OCI-LY1 (cell line): ENCODE measurements at regions not wholly inside any gene's neighbourhood (a gene's known extent, or its start where the extent isn't known, plus 50 kb on each side); places are given as distances from the start of the nearest gene placed in this dataset.

Experiments
- H2AFZ ChIP-seq: fragments of 200-600 bp; sonication (generic), shearing (Covaris generic); 2 replicates; pipeline ENCODE4 v1.6.0; 2014; ENCODE audit warnings: antibody characterized with exemption, mild to moderate bottlenecking, low read length
- H3F3A ChIP-seq: fragments of 200-600 bp; sonication (generic), shearing (Covaris generic); 2 replicates; pipeline ENCODE4 v1.6.0; 2014; ENCODE audit warnings: mild to moderate bottlenecking, antibody characterized with exemption, low read length, moderate library complexity; ENCODE audit not compliant: insufficient read depth
- H3K27ac ChIP-seq: fragments of 200-600 bp; sonication (generic); 2 replicates; pipeline ENCODE4 v1.5.1; 2014; ENCODE audit warnings: low read length, mixed run types, mild to moderate bottlenecking, low read depth; ENCODE audit not compliant: poor library complexity, severe bottlenecking
- H3K27me3 ChIP-seq: fragments of 200-600 bp; sonication (generic); 2 replicates; pipeline ENCODE4 v1.6.0; 2014; ENCODE audit warnings: antibody characterized with exemption, mild to moderate bottlenecking, low read length, moderate library complexity; ENCODE audit not compliant: insufficient read depth
- H3K36me3 ChIP-seq: fragments of 200-600 bp; sonication (generic); 2 replicates; pipeline ENCODE4 v1.6.1; 2014; ENCODE audit warnings: mild to moderate bottlenecking, antibody characterized with exemption, low read length, moderate library complexity, mixed read lengths; ENCODE audit not compliant: insufficient read depth
- H3K4me1 ChIP-seq: fragments of 200-600 bp; sonication (generic); 2 replicates; pipeline ENCODE4 v1.5.1; 2014; ENCODE audit warnings: mild to moderate bottlenecking, low read length, moderate library complexity; ENCODE audit not compliant: insufficient read depth, severe bottlenecking
- H3K4me2 ChIP-seq: fragments of 200-600 bp; sonication (generic), shearing (Covaris generic); 2 replicates; pipeline ENCODE4 v1.6.1; 2014; ENCODE audit warnings: low read length
- H3K4me3 ChIP-seq: fragments of 200-600 bp; sonication (generic); 2 replicates; pipeline ENCODE4 v1.5.1; 2014; ENCODE audit warnings: low read length, low read depth, mild to moderate bottlenecking, mixed read lengths; ENCODE audit not compliant: poor library complexity, severe bottlenecking
- H3K79me2 ChIP-seq: fragments of 200-600 bp; shearing (Covaris generic); 2 replicates; pipeline ENCODE4 v1.6.1; 2016; ENCODE audit warnings: mixed run types, low read length, mixed read lengths; ENCODE audit not compliant: insufficient read depth
- H3K9ac ChIP-seq: fragments of 200-600 bp; sonication (generic), shearing (Covaris generic); 2 replicates; pipeline ENCODE4 v1.6.1; 2014; ENCODE audit warnings: mild to moderate bottlenecking, low read length, mixed read lengths
- H3K9me2 ChIP-seq: fragments of 200-600 bp; sonication (generic), shearing (Covaris generic); 2 replicates; pipeline ENCODE4 v1.6.1; 2014; ENCODE audit warnings: low read depth, mild to moderate bottlenecking, low read length, mixed read lengths
- H3K9me3 ChIP-seq: fragments of 200-600 bp; shearing (Covaris generic); 2 replicates; pipeline ENCODE4 v1.6.1; 2014; ENCODE audit warnings: low read length, mixed read lengths
- H4K20me1 ChIP-seq: fragments of 200-600 bp; sonication (generic), shearing (Covaris generic); 2 replicates; pipeline ENCODE4 v1.6.0; 2016; ENCODE audit warnings: mild to moderate bottlenecking, low read length; ENCODE audit not compliant: insufficient read depth
- EZH2 ChIP-seq: fragments of 200-600 bp; sonication (generic), shearing (Covaris generic); IDR thresholded peaks from 2 replicates; pipeline ENCODE4 v1.8.0; 2017; ENCODE audit warnings: borderline replicate concordance, mixed run types, mild to moderate bottlenecking, antibody characterized with exemption, low read length, moderate library complexity, mixed read lengths
- TF ChIP-seq, protein P1 (sequence below): fragments of 200-600 bp; sonication (generic), shearing (Covaris generic); IDR thresholded peaks from 2 replicates; pipeline ENCODE4 v1.5.1; 2017; ENCODE audit warnings: mild to moderate bottlenecking, antibody characterized with exemption, low read length, moderate library complexity, mixed read lengths

- no peak overlapping the region for H3K9ac ChIP-seq
- peak overlapping the region; percentile 8 for H3K4me3 ChIP-seq
- H2AFZ ChIP-seq, result no peak overlapping the region
- no peak overlapping the region; the same call in 1 of the 2 replicates for H3K4me2 ChIP-seq
- H3F3A ChIP-seq, result no peaks in the 10 kb centered on the region
- no peaks in the 10 kb centered on the region for H3K79me2 ChIP-seq
- TF ChIP-seq, protein P1, sequence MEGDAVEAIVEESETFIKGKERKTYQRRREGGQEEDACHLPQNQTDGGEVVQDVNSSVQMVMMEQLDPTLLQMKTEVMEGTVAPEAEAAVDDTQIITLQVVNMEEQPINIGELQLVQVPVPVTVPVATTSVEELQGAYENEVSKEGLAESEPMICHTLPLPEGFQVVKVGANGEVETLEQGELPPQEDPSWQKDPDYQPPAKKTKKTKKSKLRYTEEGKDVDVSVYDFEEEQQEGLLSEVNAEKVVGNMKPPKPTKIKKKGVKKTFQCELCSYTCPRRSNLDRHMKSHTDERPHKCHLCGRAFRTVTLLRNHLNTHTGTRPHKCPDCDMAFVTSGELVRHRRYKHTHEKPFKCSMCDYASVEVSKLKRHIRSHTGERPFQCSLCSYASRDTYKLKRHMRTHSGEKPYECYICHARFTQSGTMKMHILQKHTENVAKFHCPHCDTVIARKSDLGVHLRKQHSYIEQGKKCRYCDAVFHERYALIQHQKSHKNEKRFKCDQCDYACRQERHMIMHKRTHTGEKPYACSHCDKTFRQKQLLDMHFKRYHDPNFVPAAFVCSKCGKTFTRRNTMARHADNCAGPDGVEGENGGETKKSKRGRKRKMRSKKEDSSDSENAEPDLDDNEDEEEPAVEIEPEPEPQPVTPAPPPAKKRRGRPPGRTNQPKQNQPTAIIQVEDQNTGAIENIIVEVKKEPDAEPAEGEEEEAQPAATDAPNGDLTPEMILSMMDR, result no peak
- no peak for TF ChIP-seq EZH2
- no peaks in the 10 kb centered on the region for H4K20me1 ChIP-seq
- no peaks in the 10 kb centered on the region for H3K27me3 ChIP-seq
- H3K27ac ChIP-seq, result no peak overlapping the region
- H3K9me2 ChIP-seq, result no peaks in the 10 kb centered on the region
- no peaks in the 10 kb centered on the region for H3K9me3 ChIP-seq
- H3K36me3 ChIP-seq, result no peaks in the 10 kb centered on the region
- no peaks in the 10 kb centered on the region for H3K4me1 ChIP-seq
Measured at GRCh38 chr1:99146129-99146848, 118.0 kb upstream of the PLPPR4 start.

DNA sequence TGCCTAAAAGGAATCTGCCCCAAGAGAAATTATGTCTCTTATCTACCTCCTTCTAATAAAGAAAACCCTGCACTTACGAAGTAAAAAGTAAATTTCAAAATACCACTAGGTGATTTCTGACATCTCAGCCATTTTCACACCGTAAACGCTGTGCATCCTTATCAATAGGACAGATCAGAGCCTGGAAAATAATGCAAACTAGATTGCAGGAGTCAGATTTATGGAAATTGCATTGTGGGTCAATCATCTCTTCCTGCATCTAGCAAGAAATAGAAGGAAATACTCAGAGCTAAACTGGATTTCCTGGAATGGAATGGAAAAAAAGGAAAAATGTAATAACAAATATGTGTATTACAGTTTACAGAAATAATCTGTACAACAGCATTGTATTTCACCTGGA is 114.3 kb upstream of the PLPPR4 start:
- H3K9ac ChIP-seq, result no peak overlapping the region
- H3K4me3 ChIP-seq, result no peak overlapping the region
- H3K27me3 ChIP-seq, result no peaks in the 10 kb centered on the region
- TF ChIP-seq, protein P1, result no peak
- no peak for TF ChIP-seq EZH2
- no peak overlapping the region for H3K27ac ChIP-seq
- no peaks in the 10 kb centered on the region for H3F3A ChIP-seq
- H3K79me2 ChIP-seq, result no peaks in the 10 kb centered on the region
- H3K4me1 ChIP-seq, result no peaks in the 10 kb centered on the region
- H2AFZ ChIP-seq, result no peak overlapping the region
- no peaks in the 10 kb centered on the region for H3K36me3 ChIP-seq
- H3K4me2 ChIP-seq, result no peak overlapping the region
- no peaks in the 10 kb centered on the region for H3K9me2 ChIP-seq
- H3K9me3 ChIP-seq, result no peaks in the 10 kb centered on the region
- H4K20me1 ChIP-seq, result no peaks in the 10 kb centered on the region

- Histone ChIP-seq H3K4me3 (no peak overlapping the region), H3K27me3 (no peaks in the 10 kb centered on the region), H3K79me2 (no peaks in the 10 kb centered on the region), H3K9me3 (no peaks in the 10 kb centered on the region), H2AFZ (no peak overlapping the region), H3K4me2 (no peak overlapping the region), H3K36me3 (no peaks in the 10 kb centered on the region), H3K4me1 (no peaks in the 10 kb centered on the region), H3K9ac (no peak overlapping the region), H3F3A (no peaks in the 10 kb centered on the region), H3K27ac (no peak overlapping the region), H4K20me1 (no peaks in the 10 kb centered on the region), H3K9me2 (no peaks in the 10 kb centered on the region)
- TF ChIP-seq, protein P1, result no peak
- no peak for TF ChIP-seq EZH2
Measured at GRCh38 chr1:99152132-99152531, 112.2 kb upstream of the PLPPR4 start.
